GM19455 (cell line): ENCODE measurements at regions not wholly inside any gene's neighbourhood (a gene's known extent, or its start where the extent isn't known, plus 50 kb on each side); places are given as distances from the start of the nearest gene placed in this dataset.

Experiments used
- ATAC-seq: cut with Tn5 transposase; IDR thresholded peaks from one replicate; pipeline ENCODE4 v1.9.1; 2021; ENCODE audit not compliant: unreplicated experiment

DNA sequence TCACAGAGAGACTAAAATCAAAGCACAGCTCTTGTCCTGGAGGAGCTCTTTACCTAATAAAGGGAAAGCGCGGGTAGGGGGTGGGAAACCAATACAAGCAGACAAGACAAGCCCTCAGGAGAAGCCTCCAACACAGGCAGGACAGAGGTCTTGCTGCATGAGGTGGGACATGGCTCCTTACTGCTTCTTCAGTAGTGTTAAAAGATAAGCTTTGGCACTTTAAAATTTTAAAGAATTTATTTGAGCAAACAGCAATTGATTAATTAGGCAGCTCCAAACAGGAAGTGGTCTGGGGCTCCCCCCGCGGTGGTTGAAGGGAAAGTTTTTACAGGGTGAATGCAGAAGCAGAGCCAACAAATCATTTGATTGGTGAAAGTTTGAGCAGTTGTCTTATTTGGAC is 50.3 kb upstream of the MACC1 start:
- no peak for ATAC-seq

DNA sequence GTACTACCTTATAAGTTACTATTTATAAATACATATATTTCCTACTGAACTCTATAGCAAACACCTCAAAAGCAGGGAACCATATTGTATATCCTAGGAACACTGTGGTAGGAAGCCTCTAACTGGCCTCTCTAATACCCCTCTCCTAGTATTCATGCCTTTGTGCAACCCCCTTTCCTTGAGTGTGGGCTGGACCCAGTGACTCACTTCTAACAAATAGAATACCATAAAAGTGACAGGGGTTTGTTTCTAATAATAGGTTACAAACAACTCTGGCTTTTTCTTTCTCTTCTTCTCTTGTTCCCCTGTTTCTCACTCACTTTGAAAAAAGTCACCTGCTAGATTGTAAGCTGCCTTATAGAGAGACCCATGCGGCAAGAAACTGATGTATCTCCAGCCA is 51.6 kb upstream of the MACC1 start:
- no peak for ATAC-seq

DNA sequence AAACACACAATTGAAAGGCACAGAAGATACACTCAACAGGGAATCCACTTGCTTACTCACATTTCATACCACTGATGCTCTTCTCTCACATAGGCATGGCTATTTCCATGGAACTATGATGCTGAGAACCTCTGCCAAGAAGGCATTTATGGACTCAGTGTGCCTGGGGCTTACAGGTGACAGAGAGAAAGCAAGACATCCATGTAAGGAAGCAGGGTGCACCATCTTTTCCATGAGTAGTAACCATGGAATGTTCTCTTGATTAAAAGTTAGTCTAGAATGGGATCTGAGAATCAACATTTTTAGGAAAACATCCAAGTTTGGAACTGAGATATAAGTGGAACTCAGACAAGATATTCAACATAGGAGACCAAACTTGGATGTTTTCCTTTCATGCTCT is 52.5 kb upstream of the MACC1 start:
- ATAC-seq: no peak

DNA sequence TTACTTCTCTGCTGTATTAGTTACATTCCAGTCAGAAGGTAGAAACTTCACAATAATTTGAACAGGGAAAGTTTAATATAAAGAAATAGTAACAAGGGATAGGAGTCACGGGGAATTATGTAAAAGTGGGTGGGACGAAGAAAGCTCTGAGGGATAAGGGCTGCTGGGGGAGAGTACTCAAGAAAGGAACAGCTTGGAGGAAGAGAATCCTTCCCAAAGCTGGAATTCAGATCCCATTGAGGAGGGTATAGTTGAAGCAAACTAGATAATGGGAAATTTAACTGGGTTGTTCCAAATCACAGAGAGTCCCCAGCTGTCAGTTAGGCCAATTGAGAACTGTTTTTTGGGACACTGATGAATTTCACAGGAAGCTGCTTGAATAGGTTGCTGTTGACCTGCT is 53.2 kb upstream of the MACC1 start:
- ATAC-seq: no peak

DNA sequence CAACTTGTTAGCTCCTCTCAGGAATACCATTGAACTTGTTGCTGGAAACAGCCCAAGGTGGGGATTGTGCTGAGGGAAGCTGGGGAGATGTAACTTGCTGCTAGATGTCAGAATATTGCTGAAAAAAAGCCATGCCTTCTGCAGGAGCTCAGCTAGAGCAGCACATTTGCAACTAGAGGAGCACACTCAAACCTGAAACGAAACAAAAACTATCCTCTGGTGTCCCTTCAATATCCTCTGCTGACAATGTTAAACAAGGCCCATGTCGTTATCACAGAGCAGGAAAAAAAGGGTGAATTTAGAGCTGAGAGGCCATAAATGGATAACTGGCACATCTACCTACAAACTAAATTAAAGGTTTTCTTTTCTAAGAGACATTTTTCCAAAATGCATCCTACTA is 53.7 kb upstream of the MACC1 start:
- ATAC-seq: peak; percentile 95

DNA sequence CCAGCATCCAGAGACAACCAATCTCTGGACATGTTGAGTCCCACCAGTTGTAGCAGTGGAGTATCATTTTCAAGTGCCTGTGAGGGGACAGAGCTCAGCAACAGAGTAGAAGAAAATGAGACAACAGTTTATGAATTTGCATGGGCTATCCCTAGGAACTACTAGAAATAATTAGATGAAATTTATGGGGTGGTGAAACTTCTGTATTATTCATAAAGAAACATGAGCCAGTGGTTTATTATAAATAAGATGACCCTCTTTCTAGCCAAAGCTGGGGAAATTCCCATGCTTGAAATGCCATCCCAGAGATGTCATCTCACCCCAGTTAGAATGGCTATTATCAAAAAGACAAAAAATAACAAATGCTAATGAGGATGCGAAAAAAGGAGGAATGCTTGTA is 55.1 kb upstream of the ITGB8 start:
- no peak for ATAC-seq

DNA sequence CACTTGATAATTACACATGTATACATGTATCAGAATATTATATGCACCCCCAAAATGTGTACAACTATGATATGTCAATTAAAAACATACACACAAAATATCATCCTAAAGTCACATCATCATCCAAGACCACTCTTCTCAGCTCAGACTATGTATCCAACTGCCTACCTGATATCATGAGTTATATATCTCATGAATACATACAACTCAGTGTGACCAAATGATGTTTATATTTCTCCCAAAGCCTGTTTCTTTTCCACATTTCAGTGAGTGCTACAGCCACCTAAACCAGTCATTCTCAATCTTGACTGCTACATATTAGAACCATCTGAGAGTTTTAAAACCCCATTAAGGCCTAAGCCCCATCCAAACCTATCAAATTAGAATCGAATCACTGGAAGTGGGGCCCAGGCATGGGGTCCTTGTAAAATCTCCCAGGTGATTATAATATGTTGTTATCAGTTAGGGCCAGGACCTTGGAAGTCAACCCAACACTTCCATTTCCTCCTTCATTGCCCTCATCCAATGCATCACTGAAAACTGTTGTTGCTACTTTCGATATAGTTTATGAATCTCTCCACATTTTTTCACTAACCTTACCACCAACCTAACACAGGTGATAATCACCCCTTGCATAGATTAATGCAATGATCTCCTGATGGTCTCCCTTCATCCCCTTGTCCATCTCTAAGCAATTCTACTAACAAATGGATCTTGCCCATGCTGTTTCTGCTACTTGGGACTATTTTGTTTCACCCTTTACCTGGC is 53.8 kb upstream of the ITGB8 start:
- no peak for ATAC-seq

DNA sequence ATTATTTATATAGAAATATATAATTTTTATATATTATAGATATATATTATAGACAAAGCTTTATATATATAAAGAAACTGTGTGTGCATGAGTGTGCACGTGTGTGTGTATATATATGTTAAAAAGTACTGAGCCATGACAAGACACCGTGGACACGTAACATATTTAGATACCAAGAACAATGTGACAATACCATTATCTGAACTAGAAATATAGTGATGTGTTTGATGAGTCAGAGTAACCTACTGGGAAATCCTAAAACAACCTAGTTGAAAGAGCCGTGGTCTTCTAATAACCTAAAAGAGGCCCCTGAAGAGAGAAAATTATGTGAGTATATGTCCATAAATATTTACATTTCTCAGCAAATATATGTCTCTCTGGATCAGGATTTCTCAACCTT is 50.7 kb upstream of the ITGB8 start:
- no peak for ATAC-seq

DNA sequence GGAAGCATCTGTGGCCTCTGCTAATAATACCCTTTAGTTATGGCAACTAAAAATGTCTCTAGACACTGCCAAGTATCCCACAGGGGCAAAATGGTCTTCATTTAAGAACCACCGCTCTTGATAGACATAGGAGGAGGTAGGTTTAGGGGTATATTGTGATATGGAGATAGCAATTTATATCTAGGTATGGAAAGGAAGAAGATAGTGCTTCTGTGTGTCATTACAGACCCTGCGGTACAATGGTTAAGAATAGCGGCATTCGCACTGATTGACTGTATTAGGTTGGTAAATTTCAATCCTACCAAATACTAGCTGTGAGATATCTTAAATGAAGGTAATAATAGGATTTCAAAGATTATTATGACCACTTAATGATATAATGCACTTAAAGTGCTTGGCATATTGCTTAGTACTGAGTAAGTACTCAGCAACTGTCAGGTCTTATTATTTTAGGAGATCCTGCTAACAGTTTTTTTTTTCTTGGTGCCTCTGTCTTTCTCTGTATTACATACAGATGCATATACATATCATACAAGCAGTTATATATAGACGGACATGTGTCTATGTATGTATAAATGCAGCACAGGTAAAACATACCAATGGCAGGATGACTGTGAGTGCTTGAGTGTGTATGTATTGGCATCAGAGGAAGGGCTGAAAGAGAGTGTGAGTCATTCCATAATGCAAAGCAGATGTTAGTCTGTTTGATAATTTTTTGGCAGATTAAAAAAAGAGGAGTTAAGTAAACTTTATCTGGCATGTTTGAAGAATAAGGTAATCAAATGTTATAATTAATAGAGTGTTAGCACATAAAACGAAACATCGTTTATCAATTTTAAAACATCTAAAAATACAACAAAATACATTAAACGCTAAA is 50.0 kb upstream of the ITGB8 start:
- no peak for ATAC-seq
